TTC549 (cell line): ENCODE measurements at regions not wholly inside any gene's neighbourhood (a gene's known extent, or its start where the extent isn't known, plus 50 kb on each side); places are given as distances from the start of the nearest gene placed in this dataset.

Source experiments
- FAIRE-seq: peaks from 2 replicates; lab custom pipeline; 2012; peaks lifted over from hg19 to GRCh38; lab: Jason Lieb, UNC

- FAIRE-seq, result no peak
Measured at GRCh38 chr13:74466020-74466419, 331.8 kb upstream of the KLF12 start.

- no peak for FAIRE-seq
Measured at GRCh38 chr13:74465271-74465670, 331.1 kb upstream of the KLF12 start.

- FAIRE-seq, result no peak
Measured at GRCh38 chr13:74464670-74465069, 330.5 kb upstream of the KLF12 start.

- no peak for FAIRE-seq
Measured at GRCh38 chr13:74461011-74461410, 326.8 kb upstream of the KLF12 start.

GRCh38 chr13:74452881-74453280 lies 318.7 kb upstream of the KLF12 start:
- no peak for FAIRE-seq

GRCh38 chr13:74452176-74452575 lies 318.0 kb upstream of the KLF12 start:
- no peak for FAIRE-seq

- FAIRE-seq, result no peak
Measured at GRCh38 chr13:74450964-74451363, 316.8 kb upstream of the KLF12 start.

- no peak for FAIRE-seq
Measured at GRCh38 chr13:74450525-74450845, 316.3 kb upstream of the KLF12 start.

GRCh38 chr13:74449811-74450524 lies 315.8 kb upstream of the KLF12 start:
- no peak for FAIRE-seq

GRCh38 chr13:74444864-74445479 lies 310.8 kb upstream of the KLF12 start:
- FAIRE-seq, result no peak

- FAIRE-seq, result no peak
Measured at GRCh38 chr13:74444161-74444571, 310.0 kb upstream of the KLF12 start.

GRCh38 chr13:74443631-74444030 lies 309.4 kb upstream of the KLF12 start:
- no peak for FAIRE-seq

- FAIRE-seq, result no peak
Measured at GRCh38 chr13:74442751-74443150, 308.5 kb upstream of the KLF12 start.

GRCh38 chr13:74438901-74439300 lies 304.7 kb upstream of the KLF12 start:
- no peak for FAIRE-seq

- FAIRE-seq, result no peak
Measured at GRCh38 chr13:74434782-74435181, 300.6 kb upstream of the KLF12 start.

GRCh38 chr13:74424455-74424854 lies 290.3 kb upstream of the KLF12 start:
- FAIRE-seq, result no peak

GRCh38 chr13:74423434-74423833 lies 289.2 kb upstream of the KLF12 start:
- no peak for FAIRE-seq

GRCh38 chr13:74414458-74414857 lies 280.3 kb upstream of the KLF12 start:
- FAIRE-seq, result no peak

- no peak for FAIRE-seq
Measured at GRCh38 chr13:74413482-74413881, 279.3 kb upstream of the KLF12 start.

GRCh38 chr13:74409551-74409950 lies 275.3 kb upstream of the KLF12 start:
- FAIRE-seq, result no peak

- no peak for FAIRE-seq
Measured at GRCh38 chr13:74406420-74406819, 272.2 kb upstream of the KLF12 start.

- no peak for FAIRE-seq
Measured at GRCh38 chr13:74398599-74398998, 264.4 kb upstream of the KLF12 start.

- FAIRE-seq, result no peak
Measured at GRCh38 chr13:74389056-74389455, 254.9 kb upstream of the KLF12 start.

- no peak for FAIRE-seq
Measured at GRCh38 chr13:74388626-74389025, 254.4 kb upstream of the KLF12 start.
